Endothelial cell of umbilical vein (primary cell): ENCODE measurements at regions not wholly inside any gene's neighbourhood (a gene's known extent, or its start where the extent isn't known, plus 50 kb on each side); places are given as distances from the start of the nearest gene placed in this dataset.

Experiments
- BruUV-seq: library from RNA; stranded (reverse); fragments of 400-500 nt; replicated peaks from 2 replicates; lab custom pipeline; 2021; lab: Mats Ljungman, UMichigan
- CTCF ChIA-PET: fragments of 300-600, 350-600 bp; sonication (Branson Sonifier 250); formaldehyde crosslinking; loops from one replicate; lab custom pipeline; 2021; ENCODE audit warnings: antibody characterized with exemption, inconsistent platforms; lab: Charles Lee
- POLR2A ChIA-PET: fragments of 300-600, 350-600 bp; sonication (Branson Sonifier 250); formaldehyde crosslinking; loops from one replicate; lab custom pipeline; 2021; ENCODE audit warnings: antibody characterized with exemption, inconsistent platforms; lab: Charles Lee
- DNase-seq: peaks from one replicate; pipeline ENCODE4 v3.0.0-alpha.2; 2011; ENCODE audit warnings: low read depth, low spot score
- FAIRE-seq: peaks from 2 replicates; lab custom pipeline; 2011; peaks lifted over from hg19 to GRCh38; lab: Jason Lieb, UNC
- H2AFZ ChIP-seq: 2 replicates; pipeline ENCODE4 v1.6.0; 2012; ENCODE audit warnings: low read depth, low read length, control low read depth, inconsistent platforms
- H3K27ac ChIP-seq: 2 replicates; pipeline ENCODE4 v1.5.1; 2011; ENCODE audit warnings: low read depth, mild to moderate bottlenecking, control low read depth, low read length, moderate library complexity; ENCODE audit not compliant: insufficient read depth
- H3K27me3 ChIP-seq, 2 experiments: 2 replicates each; pipeline versions ENCODE4 v1.6.0 to v1.6.1; 2011; ENCODE audit warnings: low read length in 2 of 2, mixed read lengths in 1 of 2; ENCODE audit not compliant: control insufficient read depth in 2 of 2, insufficient read depth in 2 of 2
- H3K36me3 ChIP-seq, 2 experiments: 2 replicates in 1 of 2; 3 replicates in 1 of 2; pipeline ENCODE4 v1.5.1; 2011; ENCODE audit warnings: low read length in 2 of 2, mild to moderate bottlenecking in 1 of 2, moderate library complexity in 1 of 2; ENCODE audit not compliant: control insufficient read depth in 2 of 2, insufficient read depth in 2 of 2; ENCODE audit errors: extremely low read depth in 1 of 2
- H3K4me1 ChIP-seq: 3 replicates; pipeline ENCODE4 v1.5.1; 2011; ENCODE audit warnings: mild to moderate bottlenecking, low read length; ENCODE audit not compliant: control insufficient read depth, insufficient read depth; ENCODE audit errors: extremely low read depth
- H3K4me2 ChIP-seq: 2 replicates; pipeline ENCODE4 v1.6.1; 2011; ENCODE audit warnings: low read length, control low read depth, mixed read lengths; ENCODE audit not compliant: insufficient read depth
- H3K4me3 ChIP-seq, 3 experiments: fragments of 200-600 bp in 1 of 3; sonication (generic), shearing (Covaris generic) in 1 of 3; replicated peaks in 1 of 3; 2 replicates each; pipeline ENCODE4 v1.5.1; 2011 to 2016; ENCODE audit warnings: control low read depth in 3 of 3, low read length in 3 of 3, mild to moderate bottlenecking in 2 of 3, inconsistent platforms in 1 of 3, low read depth in 1 of 3, moderate library complexity in 1 of 3; ENCODE audit not compliant: insufficient read depth in 1 of 3
- H3K79me2 ChIP-seq: 2 replicates; pipeline ENCODE4 v1.6.0; 2012; ENCODE audit warnings: low read length, inconsistent platforms; ENCODE audit not compliant: control insufficient read depth, insufficient read depth
- H3K9ac ChIP-seq: replicated peaks from 2 replicates; pipeline ENCODE3; 2011; ENCODE audit warnings: low read length, control low read depth; ENCODE audit not compliant: insufficient read depth; ENCODE audit errors: extremely low read depth
- H3K9me1 ChIP-seq: replicated peaks from 3 replicates; pipeline ENCODE4 v1.6.0; 2011; ENCODE audit warnings: mild to moderate bottlenecking, low read length; ENCODE audit not compliant: control insufficient read depth, insufficient read depth; ENCODE audit errors: extremely low read depth
- H3K9me3 ChIP-seq: replicated peaks from 2 replicates; pipeline ENCODE4 v1.5.1; 2012; ENCODE audit warnings: low read length, inconsistent platforms; ENCODE audit not compliant: control insufficient read depth, insufficient read depth
- H4K20me1 ChIP-seq: replicated peaks from 2 replicates; pipeline ENCODE3; 2011; ENCODE audit warnings: mild to moderate bottlenecking, low read length; ENCODE audit not compliant: control insufficient read depth, insufficient read depth; ENCODE audit errors: extremely low read depth
- CTCF ChIP-seq, 2 donors: IDR thresholded peaks; 1 replicate in 1 of 2; 2 replicates in 1 of 2; pipeline ENCODE4 v1.5.1; 2011; ENCODE audit warnings: low read length in 2 of 2, mild to moderate bottlenecking in 2 of 2, moderate library complexity in 2 of 2, control low read depth in 1 of 2, inconsistent platforms in 1 of 2, low read depth in 1 of 2; ENCODE audit not compliant: insufficient read depth in 1 of 2; ENCODE audit errors: extremely low read depth in 1 of 2
- EZH2 ChIP-seq: IDR thresholded peaks from 2 replicates; pipeline ENCODE4 v1.6.1; 2012; ENCODE audit warnings: borderline replicate concordance, low read depth, mild to moderate bottlenecking, moderate library complexity, low read length, inconsistent platforms; ENCODE audit not compliant: severe bottlenecking
- FOS ChIP-seq: IDR thresholded peaks from 2 replicates; pipeline ENCODE4 v1.6.1; 2011; ENCODE audit warnings: mild to moderate bottlenecking, low read length, moderate library complexity, borderline replicate concordance; ENCODE audit not compliant: insufficient read depth
- GATA2 ChIP-seq: IDR thresholded peaks from 2 replicates; pipeline ENCODE4 v1.7.0; 2011; ENCODE audit warnings: low read depth, mild to moderate bottlenecking, moderate library complexity, mixed read lengths, low read length; ENCODE audit not compliant: insufficient read length, insufficient read depth
- JUN ChIP-seq: IDR thresholded peaks from 2 replicates; pipeline ENCODE4 v1.6.1; 2011; ENCODE audit warnings: borderline replicate concordance, low read depth; ENCODE audit not compliant: insufficient read length, insufficient read depth
- MAX ChIP-seq: IDR thresholded peaks from 2 replicates; pipeline ENCODE4 v1.6.1; 2011; ENCODE audit not compliant: insufficient read depth, insufficient read length
- MYC ChIP-seq: IDR thresholded peaks from one replicate; pipeline ENCODE4 v1.6.1; 2011; ENCODE audit warnings: mild to moderate bottlenecking, low read depth, low read length
- POLR2A ChIP-seq: IDR thresholded peaks from 2 replicates; pipeline ENCODE4 v1.6.1; 2012; ENCODE audit warnings: low read depth, mild to moderate bottlenecking, control low read depth, low read length
- POLR2AphosphoS5 ChIP-seq: IDR thresholded peaks from 2 replicates; pipeline ENCODE4 v1.6.1; 2012; ENCODE audit warnings: low read depth, mild to moderate bottlenecking, control low read depth, low read length, moderate library complexity; ENCODE audit not compliant: insufficient read depth
- dilution Hi-C: fragments of 300-500 bp; cut with MboI; formaldehyde crosslinking; loops from one replicate; pipeline ENCODE4 v1.15.0; 2019; ENCODE audit warnings: low sequenced_read_pairs; ENCODE audit not compliant: extremely low pct_ligation_motif_present
- intact Hi-C: fragments of 100-400 bp; cut with micrococcal nuclease; formaldehyde crosslinking; loops from one replicate; pipeline ENCODE4 v1.10.0; 2022

DNA sequence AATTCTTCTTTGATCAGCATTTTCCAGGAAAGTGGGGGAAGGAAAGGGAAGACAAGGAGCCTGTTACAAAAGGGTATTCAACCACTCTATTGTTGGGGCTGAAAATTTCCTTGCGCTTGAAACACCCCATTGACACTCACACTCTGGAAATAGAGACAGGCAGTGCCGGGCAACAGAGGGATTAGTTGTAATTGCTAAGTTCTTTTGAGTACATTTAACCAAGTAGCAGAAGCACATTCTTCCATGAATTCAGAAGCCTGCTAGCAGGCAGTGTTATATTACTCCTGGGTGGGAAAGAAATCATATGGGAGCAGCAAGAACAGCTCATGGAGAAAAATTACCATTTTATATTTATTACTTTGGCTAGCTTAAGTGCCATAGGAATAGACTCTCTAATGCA, 745.5 kb downstream of the C6orf118 start:
- Histone ChIP-seq H3K9me3 (no peaks in the 10 kb centered on the region), H4K20me1 (no peaks in the 10 kb centered on the region), H2AFZ (no peak overlapping the region), H3K36me3 (no peaks in the 10 kb centered on the region), H3K4me2 (no peak overlapping the region), H3K4me1 (no peaks in the 10 kb centered on the region), H3K9me1 (no peaks in the 10 kb centered on the region), H3K27me3 (no peaks in the 10 kb centered on the region), H3K9ac (no peak overlapping the region), H3K4me3 (no peak overlapping the region), H3K79me2 (no peaks in the 10 kb centered on the region), H3K27ac (no peak overlapping the region)
- BruUV-seq: no TSS peak
- CTCF ChIA-PET: no interaction called here
- DNase-seq: no peak
- no peak for FAIRE-seq
- dilution Hi-C loops: no loop called here
- POLR2A ChIA-PET: no interaction called here
- no peak for TF ChIP-seq MAX
- no peak for TF ChIP-seq CTCF (IDR thresholded peaks at IDR 0.05; ENCODE audit: extremely low read depth in 1 of 2, insufficient read depth in 1 of 2, low read depth in 1 of 2, low read length in 2 of 2)
- no peak for TF ChIP-seq MYC
- TF ChIP-seq FOS: no peak
- TF ChIP-seq GATA2: no peak
- TF ChIP-seq POLR2AphosphoS5: no peak
- TF ChIP-seq EZH2: no peak
- TF ChIP-seq JUN: no peak
- no peak for TF ChIP-seq POLR2A
- intact Hi-C loops: no loop called here
